ENCODE measurements at regions not wholly inside any gene's neighbourhood (a gene's known extent, or its start where the extent isn't known, plus 50 kb on each side); places are given as distances from the start of the nearest gene placed in this dataset.

GRCh38 chr6:6704103-6705060, 115.9 kb downstream of the LY86 start:
- DNase-seq = no peak

GRCh38 chr6:6705061-6705425, 116.5 kb downstream of the LY86 start:
- DNase-seq = no peak

GRCh38 chr6:6705915-6706675, 117.6 kb downstream of the LY86 start:
- DNase-seq = no peak

- DNase-seq = peak; percentile 90
Observed at GRCh38 chr6:6707143-6707542, 118.6 kb downstream of the LY86 start.

GRCh38 chr6:6709106-6709505, 120.6 kb downstream of the LY86 start:
- no peak for DNase-seq

- no peak for DNase-seq
Observed at GRCh38 chr6:6711031-6711785, 122.7 kb downstream of the LY86 start.

- peak; percentile 70 for DNase-seq
Observed at GRCh38 chr6:6711832-6712448, 123.4 kb downstream of the LY86 start.

GRCh38 chr6:6712449-6713403, 124.2 kb downstream of the LY86 start:
- peak; percentile 77 for DNase-seq

GRCh38 chr6:6713657-6714056, 125.1 kb downstream of the LY86 start:
- no peak for DNase-seq

GRCh38 chr6:6714118-6714897, 125.8 kb downstream of the LY86 start:
- no peak for DNase-seq

- no peak for DNase-seq
Observed at GRCh38 chr6:6714953-6715352, 126.4 kb downstream of the LY86 start.

- no peak for DNase-seq
Observed at GRCh38 chr6:6715465-6715864, 126.9 kb downstream of the LY86 start.

GRCh38 chr6:6716998-6717763, 128.7 kb downstream of the LY86 start:
- DNase-seq = peak; percentile 60

- peak; percentile 96 for DNase-seq
Observed at GRCh38 chr6:6717953-6718352, 129.4 kb downstream of the LY86 start.

- DNase-seq = no peak
Observed at GRCh38 chr6:6721606-6722005, 133.1 kb downstream of the LY86 start.

- no peak for DNase-seq
Observed at GRCh38 chr6:6722195-6722594, 133.7 kb downstream of the LY86 start.

- peak; percentile 61 for DNase-seq
Observed at GRCh38 chr6:6723361-6723760, 134.8 kb downstream of the LY86 start.

GRCh38 chr6:6723921-6724538, 135.5 kb downstream of the LY86 start:
- peak; percentile 69 for DNase-seq

All from inflammatory macrophage treated with lipopolysaccharide for 4 hours (primary cell).